HG03520 (cell line): ENCODE measurements at regions not wholly inside any gene's neighbourhood (a gene's known extent, or its start where the extent isn't known, plus 50 kb on each side); places are given as distances from the start of the nearest gene placed in this dataset.

Experiments
- ATAC-seq: cut with Tn5 transposase; IDR thresholded peaks from one replicate; pipeline ENCODE4 v1.9.1; 2021; ENCODE audit warnings: mild to moderate bottlenecking, moderate library complexity; ENCODE audit not compliant: unreplicated experiment

- ATAC-seq, result no peak
Observed at GRCh38 chr7:25762511-25763462, 389.2 kb upstream of the NFE2L3 start.

DNA sequence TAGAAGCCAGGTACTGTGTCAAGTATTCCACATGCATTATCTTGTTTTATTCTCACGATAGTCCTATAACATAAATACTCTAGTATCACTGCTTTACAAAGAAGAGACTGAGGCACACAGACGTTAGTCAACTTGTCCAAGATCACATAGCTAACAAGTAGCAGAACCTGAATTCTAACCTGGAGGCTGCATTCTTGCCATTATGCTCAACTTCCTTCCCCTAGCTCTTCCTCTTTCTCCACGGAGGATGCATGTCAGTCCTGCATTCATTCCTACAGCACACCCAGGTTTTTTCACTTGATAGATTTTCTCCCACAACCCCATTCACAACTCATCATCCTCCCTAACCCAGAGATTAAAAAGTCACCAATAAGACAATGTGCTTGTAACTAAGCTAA, 388.5 kb upstream of the NFE2L3 start:
- ATAC-seq, result no peak

DNA sequence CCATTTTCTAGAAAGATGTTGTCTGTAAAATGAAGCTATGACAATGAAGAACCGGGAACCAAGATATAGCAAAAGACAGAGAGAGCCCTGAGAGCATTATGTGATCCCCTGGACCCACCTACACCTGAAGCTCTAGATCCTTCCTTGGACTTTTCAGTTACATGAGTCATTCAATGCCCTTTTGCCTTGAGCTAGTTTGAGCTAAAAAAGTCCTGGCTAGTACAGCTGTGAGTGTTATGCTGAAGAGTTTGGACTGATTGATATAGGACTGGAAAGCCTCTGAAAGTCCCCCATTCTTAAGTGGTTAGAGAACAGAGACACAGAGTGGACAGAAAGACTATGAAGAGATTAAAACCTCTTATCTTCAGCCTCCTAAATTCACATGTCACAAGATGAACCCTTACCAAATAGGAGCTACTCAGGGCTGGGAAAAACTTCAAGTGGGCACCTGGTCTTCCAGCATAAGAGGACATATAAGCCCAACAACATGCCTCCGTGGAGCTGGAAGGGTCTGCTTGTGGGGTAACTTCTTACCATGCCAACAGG, 386.8 kb upstream of the NFE2L3 start:
- ATAC-seq, result no peak

- ATAC-seq, result no peak
Observed at GRCh38 chr7:25770235-25770634, 381.8 kb upstream of the NFE2L3 start.

DNA sequence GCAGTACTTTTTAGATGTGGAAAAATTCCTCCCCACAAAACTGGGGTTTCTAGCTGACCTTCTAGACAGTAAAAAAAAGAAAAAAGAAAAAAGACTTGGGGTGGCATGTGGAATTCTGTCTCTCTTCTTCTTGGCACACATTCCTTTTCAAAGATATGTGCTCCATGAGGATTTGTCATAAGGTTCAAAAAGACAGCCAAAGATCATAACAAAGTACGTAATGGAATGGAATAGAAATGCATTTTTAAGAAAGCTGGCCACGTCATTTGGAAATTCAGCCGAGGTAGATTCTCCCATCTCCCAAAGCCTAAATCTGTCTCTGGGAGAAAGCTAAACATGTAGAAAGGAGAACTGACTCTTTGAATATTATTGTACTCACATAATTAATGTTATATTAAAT, 381.3 kb upstream of the NFE2L3 start:
- ATAC-seq, result no peak

DNA sequence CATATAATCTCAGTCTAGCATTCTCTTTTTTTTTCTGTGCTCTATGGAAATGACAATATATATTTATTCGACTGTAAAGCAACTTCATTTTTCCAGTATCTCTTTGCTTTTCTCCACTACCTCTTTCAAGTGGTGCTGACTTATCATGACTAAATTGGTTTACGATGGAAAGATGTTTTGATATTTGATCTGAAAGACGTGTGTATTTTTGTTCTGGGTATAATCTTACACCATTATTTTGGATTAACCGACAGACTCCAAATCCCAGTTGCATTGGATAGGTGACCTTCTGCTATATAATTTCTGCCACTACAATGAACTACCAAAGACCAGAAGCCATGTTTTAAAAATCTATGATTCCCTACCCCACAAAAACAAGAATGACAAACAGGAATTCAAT, 380.5 kb upstream of the NFE2L3 start:
- ATAC-seq, result no peak

DNA sequence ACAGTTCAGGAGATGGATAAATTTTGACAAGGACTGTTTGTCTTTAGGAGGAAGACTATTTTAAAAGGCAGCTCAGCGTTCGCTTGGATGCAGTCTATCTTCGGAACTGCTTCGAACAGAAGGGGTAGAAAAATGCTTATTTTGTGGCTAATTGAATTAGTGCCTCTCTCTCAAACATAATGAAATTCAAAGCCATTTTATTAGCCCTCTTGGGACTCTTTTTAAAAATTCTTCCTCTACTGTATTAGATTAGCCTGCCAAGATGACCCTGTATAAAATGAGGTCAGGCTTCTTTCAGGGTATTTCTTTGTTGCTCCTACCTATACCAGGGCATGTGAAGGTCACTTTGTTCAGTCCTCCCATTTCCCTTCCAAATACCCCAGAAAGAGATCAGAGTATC, 379.2 kb upstream of the NFE2L3 start:
- ATAC-seq, result no peak

DNA sequence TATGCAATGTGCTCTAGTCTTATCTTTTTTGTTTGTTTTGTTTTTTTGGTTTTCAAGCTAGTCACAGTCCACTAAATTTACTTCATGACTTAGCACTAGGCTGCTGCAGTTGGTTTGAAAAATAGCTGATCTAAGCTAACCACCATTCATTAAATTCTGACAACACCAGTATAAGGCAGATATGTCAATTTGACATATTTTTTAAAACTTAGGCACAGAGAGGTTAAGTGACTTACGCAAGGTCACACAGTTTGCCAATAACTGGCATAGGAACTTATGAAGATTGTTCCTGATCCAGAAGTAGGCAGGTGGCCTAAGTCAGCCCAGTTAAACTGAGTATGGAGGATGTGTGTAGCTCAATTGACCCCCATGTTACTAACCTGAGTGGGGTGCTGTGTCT, 377.3 kb upstream of the NFE2L3 start:
- ATAC-seq, result no peak

GRCh38 chr7:25775570-25775969, 376.4 kb upstream of the NFE2L3 start:
- no peak for ATAC-seq

DNA sequence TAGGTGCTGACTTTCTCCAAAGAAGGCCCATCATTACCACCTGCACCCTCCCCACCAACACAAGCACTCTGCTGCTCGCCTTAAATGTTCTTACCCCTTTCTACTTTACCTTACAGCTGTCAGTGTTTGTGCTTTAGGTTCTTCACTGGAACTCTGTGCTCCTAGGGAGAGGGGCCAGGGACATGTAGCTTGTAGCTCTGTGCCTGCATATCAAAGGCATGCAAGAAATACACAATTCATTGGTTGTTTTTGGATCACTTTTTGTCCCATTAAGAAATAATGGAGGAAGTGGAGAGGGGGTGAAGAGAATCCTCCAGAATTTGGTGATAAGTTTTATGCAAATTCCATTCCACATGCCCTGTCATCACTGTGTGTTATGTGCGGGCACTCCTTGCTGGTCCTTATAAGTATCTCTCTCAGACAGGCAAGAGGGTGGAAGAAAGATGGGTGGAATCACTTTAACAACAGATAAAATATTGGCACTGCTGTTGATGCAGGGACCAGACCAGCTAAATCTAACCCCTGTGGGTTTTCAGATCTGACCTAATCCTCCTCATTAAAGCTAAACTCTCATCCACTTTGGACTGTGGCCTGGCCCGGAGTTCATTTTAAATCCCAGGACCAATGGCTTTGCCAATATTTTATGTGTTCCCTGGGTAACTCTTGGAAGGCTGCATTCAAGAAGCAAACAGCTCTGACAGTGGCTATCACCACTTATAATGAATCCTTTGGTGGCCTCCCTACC, 375.8 kb upstream of the NFE2L3 start:
- no peak for ATAC-seq

DNA sequence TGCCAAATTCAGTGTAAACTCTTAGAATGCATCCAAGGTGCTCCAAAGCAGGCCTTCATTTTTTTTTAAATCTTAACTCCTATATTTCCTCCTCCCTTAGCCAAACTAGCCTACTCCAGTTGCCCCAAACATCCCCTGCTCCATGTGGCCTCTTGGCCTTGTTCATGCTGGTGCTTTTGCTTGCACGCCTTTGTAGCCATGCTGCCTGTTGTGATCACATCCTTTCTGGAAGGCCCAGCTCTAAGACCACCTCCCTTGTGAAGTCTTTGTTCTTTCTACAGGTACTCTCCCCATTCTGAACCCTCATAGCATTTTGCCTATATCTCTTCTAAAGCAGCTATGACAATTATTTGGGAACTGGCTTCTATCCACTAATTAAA, 375.3 kb upstream of the NFE2L3 start:
- ATAC-seq, result no peak

- no peak for ATAC-seq
Observed at GRCh38 chr7:25777969-25778708, 373.9 kb upstream of the NFE2L3 start.

DNA sequence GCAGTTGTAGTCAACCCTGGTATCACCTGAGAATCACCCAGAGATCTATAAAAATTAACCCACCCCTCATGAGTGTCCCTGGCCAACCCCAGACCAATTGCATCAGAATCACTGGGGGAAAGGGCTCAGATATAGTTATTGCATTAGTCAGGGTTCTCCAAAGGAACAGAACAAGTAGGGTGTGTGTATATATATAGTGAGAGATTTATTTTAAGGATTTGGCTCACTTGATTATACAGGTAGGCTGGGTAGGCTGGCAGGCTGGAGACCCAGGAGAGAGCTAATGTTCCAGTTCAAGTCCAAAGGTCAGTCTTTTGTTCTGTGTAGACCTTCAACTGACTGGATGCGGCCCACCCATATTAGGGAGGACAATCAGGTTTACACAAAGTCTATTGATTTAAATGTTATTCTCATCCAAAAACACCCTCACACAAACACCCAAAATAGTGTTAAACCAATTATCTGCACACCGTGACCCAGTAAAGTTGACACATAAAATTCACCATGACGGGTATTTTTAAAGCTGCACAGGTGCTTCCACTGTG, 372.9 kb upstream of the NFE2L3 start:
- ATAC-seq, result no peak

DNA sequence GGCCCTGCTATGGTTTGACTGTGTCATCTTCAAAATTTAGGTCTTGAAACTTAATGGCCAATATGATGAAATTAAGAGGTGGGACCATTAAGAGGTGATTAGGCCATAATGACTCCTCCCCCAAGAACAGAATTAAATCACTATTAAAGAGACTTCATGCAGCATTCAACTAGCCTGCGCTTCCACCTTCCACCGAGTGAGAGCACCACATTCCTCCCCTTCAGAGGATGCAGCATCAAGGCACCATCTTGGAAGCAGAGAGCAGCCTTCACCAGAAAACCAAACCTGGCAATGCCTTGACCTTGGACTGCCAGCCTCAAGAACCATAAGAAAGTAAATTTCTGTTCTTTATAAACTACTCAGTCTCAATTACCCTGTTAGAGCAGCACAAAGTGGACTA, 371.1 kb upstream of the NFE2L3 start:
- ATAC-seq, result no peak

DNA sequence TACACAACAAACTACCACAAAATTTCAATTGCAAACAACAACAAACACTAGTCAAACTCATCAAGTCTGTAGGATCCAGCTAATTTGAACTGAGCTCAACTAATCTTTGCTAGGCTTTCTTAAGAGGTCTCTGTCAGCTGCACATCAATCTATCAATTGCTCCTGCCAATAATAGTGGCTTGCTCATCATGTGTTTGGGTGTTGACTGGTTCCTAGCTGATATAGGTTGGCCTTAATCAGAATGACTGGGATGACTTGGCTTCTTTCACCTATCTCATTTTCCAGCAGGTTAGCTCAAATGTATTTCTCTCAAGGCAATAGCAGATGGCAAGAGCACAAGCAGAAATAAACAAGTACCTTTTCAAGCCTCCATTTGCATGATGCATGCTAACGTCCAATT, 370.3 kb upstream of the NFE2L3 start:
- ATAC-seq, result no peak

- ATAC-seq, result no peak
Observed at GRCh38 chr7:25786936-25787335, 365.1 kb upstream of the NFE2L3 start.

- no peak for ATAC-seq
Observed at GRCh38 chr7:25787336-25787735, 364.7 kb upstream of the NFE2L3 start.

GRCh38 chr7:25788371-25788770, 363.6 kb upstream of the NFE2L3 start:
- ATAC-seq, result no peak

- no peak for ATAC-seq
Observed at GRCh38 chr7:25788961-25789620, 362.9 kb upstream of the NFE2L3 start.
